Ectodermal cell (in vitro differentiated cells): ENCODE measurements at regions not wholly inside any gene's neighbourhood (a gene's known extent, or its start where the extent isn't known, plus 50 kb on each side); places are given as distances from the start of the nearest gene placed in this dataset.

Experiments used
- H3K27ac ChIP-seq: 2 replicates; pipeline ENCODE4 v1.7.0; 2013; ENCODE audit warnings: mild to moderate bottlenecking, low read depth, low read length; ENCODE audit not compliant: insufficient read depth, poor library complexity, severe bottlenecking
- H3K27me3 ChIP-seq: 2 replicates; pipeline ENCODE4 v1.7.0; 2013; ENCODE audit warnings: mild to moderate bottlenecking, low read length; ENCODE audit not compliant: insufficient read depth, control insufficient read depth, poor library complexity, severe bottlenecking
- H3K36me3 ChIP-seq: one replicate; pipeline ENCODE4 v1.7.0; 2013; ENCODE audit warnings: low read length; ENCODE audit not compliant: control insufficient read depth, insufficient read depth
- H3K4me1 ChIP-seq: one replicate; pipeline ENCODE4 v1.7.0; 2013; ENCODE audit warnings: low read length; ENCODE audit not compliant: control insufficient read depth, insufficient read depth
- H3K4me3 ChIP-seq: 2 replicates; pipeline ENCODE4 v1.7.0; 2013; ENCODE audit warnings: low read depth, low read length, control low read depth; ENCODE audit not compliant: insufficient read depth
- H3K9me3 ChIP-seq: 2 replicates; pipeline ENCODE4 v1.7.0; 2013; ENCODE audit warnings: mild to moderate bottlenecking, low read length, moderate library complexity; ENCODE audit not compliant: control insufficient read depth
- WGBS, 2 experiments: methylation state at CpG; one replicate each; pipeline ENCODE4 v1.1.7; 2013; ENCODE audit warnings: missing lambda C conversion rate in 2 of 2; 5-methylcytosine and 5-hydroxymethylcytosine counted together

DNA sequence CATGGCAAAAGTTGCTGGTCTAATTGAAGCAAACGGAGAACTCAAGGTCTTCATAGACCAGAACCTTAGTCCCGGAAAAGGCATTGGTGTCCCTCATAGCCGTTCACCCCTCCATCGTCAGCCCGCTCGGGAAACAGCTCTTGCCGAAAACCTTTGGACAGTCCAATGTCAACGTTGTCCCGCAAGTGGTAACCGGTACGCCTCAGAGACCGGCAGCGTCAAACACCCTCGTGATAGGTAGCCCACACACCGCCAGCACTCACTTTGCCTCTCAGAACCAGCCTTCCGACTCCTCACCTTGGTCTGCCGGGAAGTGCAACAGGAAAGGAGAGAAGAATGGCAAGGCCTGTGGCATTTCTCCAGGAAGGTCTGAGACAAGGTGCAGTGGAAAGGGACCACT, 351.3 kb upstream of the CAMK1G start:
- 97 to 98% methylated on average over 17 of the region's 17 CpGs for WGBS, 2 experiments
- no peaks in the 10 kb centered on the region for H3K27me3 ChIP-seq
- H3K36me3 ChIP-seq, result no peaks in the 10 kb centered on the region
- no peak overlapping the region for H3K27ac ChIP-seq
- H3K4me3 ChIP-seq, result no peak overlapping the region
- no peaks in the 10 kb centered on the region for H3K4me1 ChIP-seq
- no peaks in the 10 kb centered on the region for H3K9me3 ChIP-seq

GRCh38 chr1:209232759-209233158, 350.8 kb upstream of the CAMK1G start:
- Histone ChIP-seq H3K27me3 (no peaks in the 10 kb centered on the region), H3K36me3 (no peaks in the 10 kb centered on the region), H3K4me3 (no peak overlapping the region), H3K4me1 (no peaks in the 10 kb centered on the region), H3K27ac (no peak overlapping the region), H3K9me3 (no peaks in the 10 kb centered on the region)
- WGBS, 2 experiments, result 96 to 97% methylated on average over 15 of the region's 15 CpGs

DNA sequence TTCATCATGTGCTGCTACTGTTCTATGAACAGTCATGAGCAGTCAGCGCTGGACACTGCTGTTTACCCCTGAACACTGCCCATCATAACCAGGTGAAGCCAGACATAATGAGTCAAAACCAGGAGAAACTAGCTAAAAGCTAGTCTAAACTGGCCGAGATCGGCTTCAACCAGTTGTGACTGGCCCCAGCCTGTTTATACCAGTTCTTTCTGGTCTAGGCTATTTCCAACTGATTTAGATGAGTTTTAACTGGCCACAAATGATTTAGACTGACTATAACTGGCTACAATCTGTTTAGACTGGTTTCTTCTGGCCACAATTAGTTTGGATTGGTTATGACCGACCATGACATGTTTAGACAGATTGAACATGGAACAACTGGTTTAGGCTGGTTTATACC, 348.3 kb upstream of the CAMK1G start:
- H3K4me1 ChIP-seq, result no peaks in the 10 kb centered on the region
- no peaks in the 10 kb centered on the region for H3K9me3 ChIP-seq
- 94 to 96% methylated on average over 4 of the region's 4 CpGs for WGBS, 2 experiments
- H3K4me3 ChIP-seq, result no peak overlapping the region
- no peaks in the 10 kb centered on the region for H3K36me3 ChIP-seq
- no peak overlapping the region for H3K27ac ChIP-seq
- H3K27me3 ChIP-seq, result no peaks in the 10 kb centered on the region

DNA sequence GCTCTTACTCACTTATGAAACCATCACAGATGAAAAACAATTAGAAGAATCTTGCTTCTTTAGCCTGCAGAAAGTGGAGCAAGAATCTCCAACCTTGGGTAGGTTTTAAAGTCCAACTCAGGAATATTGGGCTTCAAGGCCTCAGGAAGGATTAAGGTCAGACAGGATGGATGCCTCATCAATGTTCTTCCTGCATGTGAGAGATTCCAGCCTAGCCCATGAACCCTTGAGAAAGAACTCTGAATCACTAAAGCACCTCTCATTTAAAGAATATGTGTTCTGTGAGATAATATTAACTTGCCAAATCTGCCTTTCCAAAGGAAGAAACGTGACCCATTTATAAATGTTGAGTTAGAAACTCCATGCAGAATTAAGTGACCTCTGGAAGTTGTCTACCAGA, 345.2 kb upstream of the CAMK1G start:
- H3K4me3 ChIP-seq, result no peak overlapping the region
- H3K9me3 ChIP-seq, result no peaks in the 10 kb centered on the region
- no peaks in the 10 kb centered on the region for H3K36me3 ChIP-seq
- no peaks in the 10 kb centered on the region for H3K27me3 ChIP-seq
- no peaks in the 10 kb centered on the region for H3K4me1 ChIP-seq
- 88 to 100% methylated on average over 1 of the region's 1 CpG for WGBS, 2 experiments
- H3K27ac ChIP-seq, result no peak overlapping the region

DNA sequence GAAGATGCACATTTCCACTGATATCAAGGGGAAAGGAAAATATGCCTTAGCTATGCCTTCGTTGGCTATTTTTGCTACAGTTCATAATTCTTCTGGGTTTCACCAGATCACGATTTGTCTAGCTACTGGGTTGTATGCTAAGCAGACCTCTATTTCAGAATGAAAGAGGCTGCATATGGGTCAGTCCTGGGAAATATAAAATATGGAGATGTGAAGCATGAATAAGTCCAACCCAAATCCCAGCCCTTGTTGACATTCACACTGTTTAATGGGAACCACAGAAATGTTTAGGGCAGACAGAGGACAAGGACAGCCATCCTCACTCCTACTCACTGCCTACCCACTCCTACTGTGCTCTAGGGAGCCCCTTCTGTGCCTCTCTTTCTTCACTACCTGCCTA, 343.2 kb upstream of the CAMK1G start:
- H3K4me1 ChIP-seq, result no peaks in the 10 kb centered on the region
- no peak overlapping the region for H3K4me3 ChIP-seq
- H3K27me3 ChIP-seq, result no peaks in the 10 kb centered on the region
- 89 to 94% methylated on average over 2 of the region's 2 CpGs for whole genome bisulfite sequencing, 2 experiments
- H3K9me3 ChIP-seq, result no peaks in the 10 kb centered on the region
- H3K27ac ChIP-seq, result no peak overlapping the region
- no peaks in the 10 kb centered on the region for H3K36me3 ChIP-seq

- Histone ChIP-seq H3K4me1 (no peaks in the 10 kb centered on the region), H3K4me3 (no peak overlapping the region), H3K36me3 (no peaks in the 10 kb centered on the region), H3K27me3 (no peaks in the 10 kb centered on the region), H3K27ac (no peak overlapping the region), H3K9me3 (no peaks in the 10 kb centered on the region)
- 91 to 92% methylated on average over 5 to 6 of the region's 6 CpGs for WGBS, 2 experiments
These were observed 342.0 kb upstream of the CAMK1G start for GRCh38 chr1:209241487-209241886.

- Histone ChIP-seq H3K27ac (no peak overlapping the region), H3K4me1 (no peaks in the 10 kb centered on the region), H3K9me3 (no peaks in the 10 kb centered on the region), H3K27me3 (no peaks in the 10 kb centered on the region), H3K36me3 (no peaks in the 10 kb centered on the region), H3K4me3 (no peak overlapping the region)
- 36 to 41% methylated on average over 4 to 6 of the region's 6 CpGs for WGBS, 2 experiments
These were observed 334.8 kb upstream of the CAMK1G start for GRCh38 chr1:209248649-209249279.

DNA sequence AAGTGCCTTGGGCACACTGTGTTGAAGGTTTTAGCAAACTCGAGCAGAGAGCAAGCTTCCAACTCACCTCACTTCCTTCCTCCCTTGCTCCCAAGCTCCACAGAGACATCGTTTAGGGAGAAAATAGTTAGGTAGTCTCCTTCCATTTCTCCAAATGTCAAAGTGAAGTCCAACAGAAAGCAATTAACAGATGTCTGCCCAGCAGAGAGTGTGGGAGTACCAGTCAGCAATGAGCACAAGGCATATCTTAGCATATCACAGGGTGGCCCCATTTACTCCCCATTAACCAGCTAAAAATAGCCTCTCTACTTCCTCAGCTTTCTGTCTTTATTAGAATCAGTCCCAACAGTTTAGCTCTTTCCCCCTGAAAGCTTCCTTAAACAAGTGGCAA, 334.2 kb upstream of the CAMK1G start:
- H3K27me3 ChIP-seq, result no peaks in the 10 kb centered on the region

GRCh38 chr1:209249785-209250440, 333.6 kb upstream of the CAMK1G start:
- Histone ChIP-seq H3K36me3 (no peaks in the 10 kb centered on the region), H3K9me3 (no peaks in the 10 kb centered on the region), H3K27me3 (no peaks in the 10 kb centered on the region), H3K27ac (no peak overlapping the region), H3K4me3 (no peak overlapping the region), H3K4me1 (no peaks in the 10 kb centered on the region)
- WGBS, 2 experiments, result 76 to 89% methylated on average over 5 to 6 of the region's 8 CpGs

More for the DNA sequence above, 334.2 kb upstream of the CAMK1G start:
- Histone ChIP-seq H3K27ac (no peak overlapping the region), H3K9me3 (no peaks in the 10 kb centered on the region), H3K4me1 (no peaks in the 10 kb centered on the region), H3K4me3 (no peak overlapping the region), H3K36me3 (no peaks in the 10 kb centered on the region)
- 33 to 55% methylated on average over 2 of the region's 2 CpGs for whole genome bisulfite sequencing, 2 experiments

GRCh38 chr1:209250861-209251636, 332.5 kb upstream of the CAMK1G start:
- no peaks in the 10 kb centered on the region for H3K36me3 ChIP-seq
- H3K4me1 ChIP-seq, result no peaks in the 10 kb centered on the region
- H3K27me3 ChIP-seq, result no peaks in the 10 kb centered on the region
- WGBS, 2 experiments, result 92 to 95% methylated on average over 4 of the region's 4 CpGs
- no peak overlapping the region for H3K4me3 ChIP-seq
- no peak overlapping the region for H3K27ac ChIP-seq
- H3K9me3 ChIP-seq, result no peaks in the 10 kb centered on the region
